Lower leg skin (tissue), 4 donors: ENCODE measurements at regions not wholly inside any gene's neighbourhood (a gene's known extent, or its start where the extent isn't known, plus 50 kb on each side); places are given as distances from the start of the nearest gene placed in this dataset.
"Not testable (repeated sequence)": the region's sequence is repeated elsewhere in the genome, so short reads cannot be mapped to it uniquely, and the experiment has no call there.

ENCODE experiments used
- DNase-seq, 2 donors: peaks; one replicate each; pipeline ENCODE4 v3.0.0-alpha.2; 2019; ENCODE audit warnings: low spot score in 2 of 2
- H3K4me3 ChIP-seq: fragments of 200-600 bp; sonication (generic); 2 replicates; pipeline ENCODE4 v1.5.1; 2017; ENCODE audit warnings: mild to moderate bottlenecking, low read depth; ENCODE audit not compliant: poor library complexity, severe bottlenecking
- POLR2A ChIP-seq, 2 donors: fragments of 450-650 bp; IDR thresholded peaks; one replicate each; pipeline ENCODE4 v1.6.1; 2016 to 2017; ENCODE audit warnings: antibody characterized with exemption in 2 of 2, mild to moderate bottlenecking in 1 of 2, moderate library complexity in 1 of 2
- WGBS, 2 donors: methylation state at CpG; one replicate each; pipeline ENCODE4 v1.1.5; 2018; 5-methylcytosine and 5-hydroxymethylcytosine counted together
- intact Hi-C: fragments of 100-400 bp; cut with DNase I; formaldehyde crosslinking; loops from one replicate; pipeline ENCODE4 v1.15.0; 2023; ENCODE audit warnings: low total_unique reads
- TF ChIP-seq, protein P1 (sequence below), 3 donors: fragments of 450-650 bp; IDR thresholded peaks; one replicate each; pipeline ENCODE4 v1.5.1; 2016; ENCODE audit warnings: antibody characterized with exemption in 3 of 3, mild to moderate bottlenecking in 3 of 3, moderate library complexity in 2 of 3

DNA sequence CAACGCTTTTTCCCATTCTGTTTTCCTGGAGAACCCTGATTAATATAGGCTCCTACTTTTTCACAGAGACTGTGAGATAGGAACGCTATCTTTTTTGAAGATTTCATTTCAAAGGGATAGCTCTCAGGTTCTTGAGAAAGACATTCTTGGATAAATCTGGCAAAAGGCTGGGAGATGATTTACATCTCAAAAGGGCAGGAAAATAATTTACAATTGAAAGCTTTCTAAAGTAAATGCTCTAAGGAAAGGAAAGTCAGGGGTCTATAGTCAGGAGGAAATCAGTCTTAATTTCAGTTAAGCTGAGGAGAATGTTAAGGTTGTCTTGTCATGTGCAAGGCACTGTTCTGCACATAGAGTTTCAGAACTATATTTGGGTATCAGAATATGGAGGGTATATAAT is 278.8 kb downstream of the KIF20B start:
- WGBS, 2 donors: 76 to 79% methylated on average over 2 of the region's 2 CpGs
- no peak for DNase-seq
- intact Hi-C loops: no loop called here
- H3K4me3 ChIP-seq: no peak overlapping the region
- TF ChIP-seq, protein P1, sequence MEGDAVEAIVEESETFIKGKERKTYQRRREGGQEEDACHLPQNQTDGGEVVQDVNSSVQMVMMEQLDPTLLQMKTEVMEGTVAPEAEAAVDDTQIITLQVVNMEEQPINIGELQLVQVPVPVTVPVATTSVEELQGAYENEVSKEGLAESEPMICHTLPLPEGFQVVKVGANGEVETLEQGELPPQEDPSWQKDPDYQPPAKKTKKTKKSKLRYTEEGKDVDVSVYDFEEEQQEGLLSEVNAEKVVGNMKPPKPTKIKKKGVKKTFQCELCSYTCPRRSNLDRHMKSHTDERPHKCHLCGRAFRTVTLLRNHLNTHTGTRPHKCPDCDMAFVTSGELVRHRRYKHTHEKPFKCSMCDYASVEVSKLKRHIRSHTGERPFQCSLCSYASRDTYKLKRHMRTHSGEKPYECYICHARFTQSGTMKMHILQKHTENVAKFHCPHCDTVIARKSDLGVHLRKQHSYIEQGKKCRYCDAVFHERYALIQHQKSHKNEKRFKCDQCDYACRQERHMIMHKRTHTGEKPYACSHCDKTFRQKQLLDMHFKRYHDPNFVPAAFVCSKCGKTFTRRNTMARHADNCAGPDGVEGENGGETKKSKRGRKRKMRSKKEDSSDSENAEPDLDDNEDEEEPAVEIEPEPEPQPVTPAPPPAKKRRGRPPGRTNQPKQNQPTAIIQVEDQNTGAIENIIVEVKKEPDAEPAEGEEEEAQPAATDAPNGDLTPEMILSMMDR (IDR thresholded peaks at IDR 0.05): no peak
- no peak for TF ChIP-seq POLR2A (IDR thresholded peaks at IDR 0.05)

- WGBS, 2 donors: 5 to 6% methylated on average over 3 of the region's 3 CpGs
- intact Hi-C loops: no loop called here
- no peak overlapping the region for H3K4me3 ChIP-seq
- TF ChIP-seq, protein P1 (IDR thresholded peaks at IDR 0.05): no peak
- TF ChIP-seq POLR2A (IDR thresholded peaks at IDR 0.05): no peak
- no peak for DNase-seq
Observed at GRCh38 chr10:89981891-89982290, 280.5 kb downstream of the KIF20B start.

DNA sequence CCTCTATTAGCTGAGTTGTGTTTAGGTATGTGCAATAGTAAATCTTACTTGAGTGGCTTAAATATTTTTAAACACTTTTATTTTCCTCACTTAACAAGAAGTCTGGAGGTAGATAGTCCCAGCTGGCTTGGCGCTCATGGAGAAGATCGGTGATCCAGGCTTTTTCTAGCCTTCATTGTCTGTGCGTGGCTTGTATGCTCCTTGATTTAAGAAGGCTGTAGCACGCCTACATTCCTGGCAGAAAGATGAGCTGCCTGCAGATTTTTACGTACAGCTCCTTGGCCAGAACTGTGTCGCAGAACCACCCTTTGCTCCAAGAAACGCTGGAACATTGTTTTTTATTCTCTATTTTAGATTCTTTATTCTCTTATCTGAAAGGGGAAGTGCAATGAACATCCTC is 284.1 kb downstream of the KIF20B start:
- intact Hi-C loops: no loop called here
- TF ChIP-seq, protein P1 (IDR thresholded peaks at IDR 0.05): no peak
- no peak for TF ChIP-seq POLR2A (IDR thresholded peaks at IDR 0.05)
- H3K4me3 ChIP-seq: no peak overlapping the region
- 41 to 55% methylated on average over 7 of the region's 7 CpGs for WGBS, 2 donors
- DNase-seq: no peak

DNA sequence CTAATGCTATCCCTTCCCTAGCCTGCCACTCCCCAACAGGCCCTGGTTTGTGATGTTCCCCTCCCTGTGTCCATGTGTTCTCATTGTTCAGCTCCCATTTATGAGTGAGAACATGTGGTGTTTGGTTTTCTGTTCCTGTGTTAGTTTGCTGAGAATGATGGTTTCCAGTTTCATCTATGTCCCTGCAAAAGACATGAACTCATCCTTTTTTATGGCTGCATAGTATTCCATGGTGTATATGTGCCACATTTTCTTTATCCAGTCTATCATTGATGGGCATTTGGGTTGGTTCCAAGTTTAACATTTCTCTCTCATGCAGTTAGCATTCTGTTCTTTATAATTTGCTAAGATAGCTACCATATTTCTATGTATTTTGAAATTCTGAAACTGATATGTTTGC is 287.0 kb downstream of the KIF20B start:
- intact Hi-C loops, H3K4me3 ChIP-seq, DNase-seq: not testable (repeated sequence)

DNA sequence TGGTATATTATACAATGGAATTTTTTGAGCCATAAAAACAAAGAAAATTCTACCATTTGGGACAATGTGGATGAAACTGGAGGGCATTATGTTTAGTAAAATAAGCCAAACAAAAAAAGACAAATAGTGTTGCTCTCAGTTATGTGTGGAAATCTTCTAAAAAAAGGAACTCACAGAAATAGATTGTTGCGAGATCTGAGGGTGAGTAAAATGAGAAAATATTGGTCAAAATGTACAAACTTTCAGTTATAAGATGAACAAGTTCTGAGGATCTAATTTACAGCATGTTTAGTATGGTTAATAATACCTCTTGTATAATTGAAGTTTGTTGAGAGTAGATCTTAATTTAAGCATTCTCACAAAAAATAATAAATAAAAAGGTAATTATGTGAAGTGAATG is 291.2 kb downstream of the KIF20B start:
- 90 to 97% methylated on average over 1 of the region's 1 CpG for WGBS, 2 donors
- TF ChIP-seq, protein P1 (IDR thresholded peaks at IDR 0.05): no peak
- no peak for TF ChIP-seq POLR2A (IDR thresholded peaks at IDR 0.05)
- no peak overlapping the region for H3K4me3 ChIP-seq
- intact Hi-C loops: no loop called here
- no peak for DNase-seq

DNA sequence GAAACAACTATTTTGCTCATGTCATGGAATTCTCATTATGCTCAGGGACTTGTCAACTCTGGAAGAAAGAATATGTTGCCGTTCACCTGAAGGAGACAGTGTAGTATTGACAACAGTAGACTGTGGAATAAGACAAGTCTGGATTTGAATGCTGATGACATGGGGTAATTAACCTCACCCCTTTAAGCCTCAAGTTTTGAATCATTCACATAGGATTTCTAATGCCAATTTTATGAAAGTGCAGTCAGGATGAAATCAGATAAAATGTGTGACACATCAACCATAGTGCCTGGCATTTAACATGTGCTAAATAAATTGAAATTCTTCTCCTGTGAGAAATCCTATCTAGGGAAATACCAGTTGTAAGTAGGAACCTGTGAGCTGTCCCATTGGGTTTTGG is 305.8 kb downstream of the KIF20B start:
- TF ChIP-seq, protein P1 (IDR thresholded peaks at IDR 0.05): no peak
- TF ChIP-seq POLR2A (IDR thresholded peaks at IDR 0.05): no peak
- 38 to 47% methylated on average over 1 of the region's 1 CpG for WGBS, 2 donors
- H3K4me3 ChIP-seq: no peak overlapping the region
- intact Hi-C loops: no loop called here
- DNase-seq: no peak

- WGBS, 2 donors: 84 to 87% methylated on average over 9 to 13 of the region's 14 CpGs
- H3K4me3 ChIP-seq, intact Hi-C loops, DNase-seq: not testable (repeated sequence)
Observed at GRCh38 chr10:90011281-90011680, 309.9 kb downstream of the KIF20B start.
